HepG2 (cell line): ENCODE measurements at regions not wholly inside any gene's neighbourhood (a gene's known extent, or its start where the extent isn't known, plus 50 kb on each side); places are given as distances from the start of the nearest gene placed in this dataset.

ENCODE experiments used
- ATAC-seq: fragments of 200-7000 bp; cut with Tn5 transposase; 3 replicates; pipeline ENCODE4 v1.9.1; 2020; ENCODE audit warnings: mild to moderate bottlenecking, moderate library complexity
- BruUV-seq: library from RNA; stranded (reverse); fragments of 400-500 nt; replicated peaks from 2 replicates; lab custom pipeline; 2021; lab: Mats Ljungman, UMichigan
- CTCF ChIA-PET: fragments of 300-600 bp; formaldehyde crosslinking; extraction: SDS; loops from one replicate; lab custom pipeline; 2021; ENCODE audit warnings: low total read pairs, inconsistent platforms, low intra/inter-chr PET ratio; lab: Yijun Ruan, JAX
- POLR2A ChIA-PET: fragments of 350-600 bp; sonication (Branson Sonifier 250); formaldehyde crosslinking; loops from one replicate; lab custom pipeline; 2020; ENCODE audit warnings: antibody characterized with exemption, inconsistent platforms; lab: Yijun Ruan, JAX
- DNase-seq: peaks from one replicate; pipeline ENCODE4 v3.0.0-alpha.2; 2015; ENCODE audit warnings: low spot score
- FAIRE-seq: peaks from 3 replicates; lab custom pipeline; 2011; peaks lifted over from hg19 to GRCh38; lab: Jason Lieb, UNC
- H2AFZ ChIP-seq: one replicate; pipeline ENCODE4 v1.6.1; 2011; ENCODE audit warnings: low read length, inconsistent platforms
- H3K27ac ChIP-seq: fragments of 300-600 bp; 3 replicates; pipeline ENCODE4 v1.8.0; 2011; ENCODE audit warnings: mixed run types, mild to moderate bottlenecking, mixed read lengths, low read length, inconsistent platforms; ENCODE audit not compliant: insufficient read depth; ENCODE audit errors: extremely low read length
- H3K27me3 ChIP-seq, 2 experiments: fragments of 200-600 bp in 1 of 2; 2 replicates in 1 of 2; 3 replicates in 1 of 2; pipeline versions ENCODE4 v1.6.0 to v1.8.0; 2011; ENCODE audit warnings: low read length in 2 of 2, mild to moderate bottlenecking in 2 of 2, moderate library complexity in 2 of 2, inconsistent platforms in 1 of 2; ENCODE audit not compliant: insufficient read depth in 2 of 2, control insufficient read depth in 1 of 2
- H3K36me3 ChIP-seq, 2 experiments: fragments of 200-600 bp in 1 of 2; replicated peaks in 1 of 2; 2 replicates in 1 of 2; 3 replicates in 1 of 2; pipeline versions ENCODE4 v1.5.1 to v1.8.0; 2011; ENCODE audit warnings: low read length in 2 of 2, inconsistent platforms in 1 of 2; ENCODE audit not compliant: insufficient read depth in 2 of 2, control insufficient read depth in 1 of 2
- H3K4me1 ChIP-seq: 2 replicates; pipeline ENCODE4 v1.5.1; 2012; ENCODE audit warnings: low read length, inconsistent platforms; ENCODE audit not compliant: insufficient read depth
- H3K4me2 ChIP-seq: 2 replicates; pipeline ENCODE4 v1.6.0; 2011; ENCODE audit warnings: low read depth, low read length, inconsistent platforms
- H3K4me3 ChIP-seq, 3 experiments: fragments of 200-600 bp in 1 of 3; sonication (generic), shearing (Covaris generic) in 1 of 3; replicated peaks in 1 of 3; 2 replicates each; pipeline ENCODE4 v1.5.1; 2011 to 2016; ENCODE audit warnings: low read length in 3 of 3, inconsistent platforms in 2 of 3, low read depth in 2 of 3, mild to moderate bottlenecking in 2 of 3, control low read depth in 1 of 3, mixed read lengths in 1 of 3; ENCODE audit not compliant: insufficient read depth in 1 of 3
- H3K79me2 ChIP-seq: one replicate; pipeline ENCODE4 v1.6.1; 2011; ENCODE audit warnings: low read length, inconsistent platforms; ENCODE audit not compliant: insufficient read depth
- H3K9ac ChIP-seq: 2 replicates; pipeline ENCODE4 v1.6.0; 2011; ENCODE audit warnings: mild to moderate bottlenecking, low read depth, low read length, inconsistent platforms; ENCODE audit not compliant: insufficient read depth
- H3K9me3 ChIP-seq: 2 replicates; pipeline ENCODE4 v1.5.1; 2012; ENCODE audit warnings: mild to moderate bottlenecking, low read length
- H4K20me1 ChIP-seq: 2 replicates; pipeline ENCODE4 v1.6.0; 2011; ENCODE audit warnings: inconsistent platforms, mild to moderate bottlenecking, low read length, moderate library complexity; ENCODE audit not compliant: insufficient read depth
- ERF ChIP-seq: IDR thresholded peaks from 2 replicates; pipeline ENCODE4 v1.6.1; 2018; ENCODE audit warnings: missing biosample characterization, missing genetic modification reagents
- NPAS2 ChIP-seq: sonication (generic); formaldehyde crosslinking; IDR thresholded peaks from 2 replicates; pipeline ENCODE4 v1.8.0; 2022; ENCODE audit warnings: mild to moderate bottlenecking, missing genetic modification reagents, borderline replicate concordance
- POLR2G ChIP-seq: fragments of 200-400 bp; formaldehyde crosslinking; IDR thresholded peaks from 2 replicates; pipeline ENCODE4 v1.6.1; 2018; ENCODE audit warnings: mild to moderate bottlenecking, low read depth, low read length, moderate library complexity
- ZNF124 ChIP-seq: sonication (generic); formaldehyde crosslinking; IDR thresholded peaks from 2 replicates; pipeline ENCODE4 v1.4.0; 2020; ENCODE audit warnings: missing genetic modification reagents
- ZNF383 ChIP-seq: sonication (generic); formaldehyde crosslinking; IDR thresholded peaks from 2 replicates; pipeline ENCODE4 v1.4.0; 2020; ENCODE audit warnings: missing genetic modification reagents, mild to moderate bottlenecking, borderline replicate concordance
- ZNF501 ChIP-seq: sonication (generic); formaldehyde crosslinking; IDR thresholded peaks from 2 replicates; pipeline ENCODE4 v1.5.1; 2020; ENCODE audit warnings: mild to moderate bottlenecking, moderate library complexity, missing genetic modification reagents
- ZNF556 ChIP-seq: sonication (generic); formaldehyde crosslinking; IDR thresholded peaks from 2 replicates; pipeline ENCODE4 v1.4.0; 2020; ENCODE audit warnings: mild to moderate bottlenecking, missing genetic modification reagents, borderline replicate concordance
- ZNF788 ChIP-seq: sonication (generic); formaldehyde crosslinking; IDR thresholded peaks from 2 replicates; pipeline ENCODE4 v1.5.0; 2020; ENCODE audit warnings: mild to moderate bottlenecking, missing genetic modification reagents, borderline replicate concordance
- WGBS: methylation state at CpG from one replicate; pipeline ENCODE4 v1.1.6; 2017; ENCODE audit warnings: low lambda C conversion rate; 5-methylcytosine and 5-hydroxymethylcytosine counted together
- in situ Hi-C: cut with HindIII; loops from 2 replicates; pipeline ENCODE4 v1.10.0; 2017; ENCODE audit warnings: low pct_unique_long_range_greater_than_20kb; ENCODE audit not compliant: extremely low pct_ligation_motif_present
- intact Hi-C: fragments of 100-400 bp; cut with micrococcal nuclease; formaldehyde crosslinking; loops from one replicate; pipeline ENCODE4 v1.10.0; 2022; ENCODE audit not compliant: unreplicated experiment
- TF ChIP-seq, protein P1 (sequence below): sonication (generic); formaldehyde crosslinking; IDR thresholded peaks from 2 replicates; pipeline ENCODE4 v1.8.0; 2022; ENCODE audit warnings: missing genetic modification reagents, mild to moderate bottlenecking, borderline replicate concordance
- TF ChIP-seq, protein P2 (sequence below), 2 experiments: sonication (generic) in 1 of 2; formaldehyde crosslinking in 1 of 2; IDR thresholded peaks; 2 replicates each; pipeline versions ENCODE4 v1.6.1 to v1.9.0; 2014 to 2022; ENCODE audit warnings: antibody characterized with exemption in 1 of 2, borderline replicate concordance in 1 of 2, inconsistent platforms in 1 of 2, low read depth in 1 of 2, missing genetic modification reagents in 1 of 2

DNA sequence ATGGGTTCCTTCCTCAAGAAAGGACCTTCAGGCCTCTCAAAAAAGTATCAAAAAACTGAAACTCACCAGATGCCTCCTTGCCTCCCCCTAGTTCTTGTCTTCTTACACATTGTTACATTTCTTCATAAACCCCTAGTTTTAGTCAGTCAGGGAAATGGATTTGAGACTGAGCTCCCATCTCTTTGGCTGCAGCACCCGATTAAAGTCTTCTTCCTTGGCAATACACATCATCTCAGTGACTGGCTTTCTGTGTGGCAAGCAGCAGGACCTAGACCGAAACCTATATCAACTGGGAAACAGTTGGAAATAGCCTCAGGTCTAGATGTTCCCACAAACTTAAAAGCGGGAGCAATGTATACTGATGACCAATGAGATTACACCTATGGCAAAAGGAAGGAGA, 512.2 kb upstream of the PKDCC start:
- no peaks in the 10 kb centered on the region for H3K79me2 ChIP-seq
- intact Hi-C loops (no loop called here), in situ Hi-C loops (no loop called here)
- no peak overlapping the region for H3K4me3 ChIP-seq
- H3K9me3 ChIP-seq, result peaks cover 14% of the 10 kb centered on the region
- H3K27me3 ChIP-seq, result no peaks in the 10 kb centered on the region
- no peak overlapping the region for H3K27ac ChIP-seq
- H3K4me2 ChIP-seq, result no peak overlapping the region
- ATAC-seq (no peak), FAIRE-seq (no peak), DNase-seq (no peak)
- ChIA-PET CTCF (no interaction called here), POLR2A (no interaction called here)
- H3K4me1 ChIP-seq, result no peaks in the 10 kb centered on the region
- no peak overlapping the region for H3K9ac ChIP-seq
- BruUV-seq, result no TSS peak
- H3K36me3 ChIP-seq, result no peaks in the 10 kb centered on the region
- no peaks in the 10 kb centered on the region for H4K20me1 ChIP-seq
- TF ChIP-seq, protein P1, sequence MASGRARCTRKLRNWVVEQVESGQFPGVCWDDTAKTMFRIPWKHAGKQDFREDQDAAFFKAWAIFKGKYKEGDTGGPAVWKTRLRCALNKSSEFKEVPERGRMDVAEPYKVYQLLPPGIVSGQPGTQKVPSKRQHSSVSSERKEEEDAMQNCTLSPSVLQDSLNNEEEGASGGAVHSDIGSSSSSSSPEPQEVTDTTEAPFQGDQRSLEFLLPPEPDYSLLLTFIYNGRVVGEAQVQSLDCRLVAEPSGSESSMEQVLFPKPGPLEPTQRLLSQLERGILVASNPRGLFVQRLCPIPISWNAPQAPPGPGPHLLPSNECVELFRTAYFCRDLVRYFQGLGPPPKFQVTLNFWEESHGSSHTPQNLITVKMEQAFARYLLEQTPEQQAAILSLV (CRISPR knock-in tag), result no peak
- TF ChIP-seq ZNF124, result peak; percentile 98
- H2AFZ ChIP-seq, result no peak overlapping the region
- WGBS, result 4% methylated on average over 3 of the region's 3 CpGs

DNA sequence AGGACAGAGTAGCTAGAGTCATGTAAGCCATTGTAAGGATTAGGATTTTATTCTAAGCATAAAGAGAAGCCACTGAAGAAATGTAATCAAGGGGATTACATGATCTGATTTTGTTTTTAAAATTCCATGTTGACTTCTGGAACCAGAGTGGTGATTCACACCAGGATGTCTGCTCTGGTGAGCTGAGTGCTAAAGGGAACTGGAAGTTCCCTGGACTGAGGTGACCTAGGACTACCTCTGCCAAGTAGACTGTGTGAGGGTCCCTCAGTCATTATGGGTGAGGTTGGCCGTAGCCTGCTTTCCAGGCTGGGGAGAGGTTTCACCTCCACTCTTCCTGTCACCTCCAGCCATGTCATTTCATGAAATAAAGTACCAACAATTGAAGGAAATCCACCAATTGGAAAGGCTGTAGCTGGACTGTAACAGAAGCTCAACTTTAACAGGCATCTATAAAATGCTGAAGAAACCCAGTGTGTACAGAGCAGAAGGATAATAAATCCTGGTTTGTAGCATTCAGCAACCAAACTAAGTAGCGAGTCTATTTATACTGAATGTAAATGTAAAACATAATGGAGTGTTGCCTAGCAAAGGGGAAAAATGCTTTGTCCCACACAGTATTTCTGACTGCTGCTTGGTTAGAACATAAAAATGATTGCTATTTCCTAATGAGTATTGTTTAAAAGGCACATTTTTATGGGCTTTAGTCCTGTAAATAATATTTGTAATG, 507.4 kb upstream of the PKDCC start:
- CTCF ChIA-PET, result no interaction called here
- intact Hi-C loops (no loop called here), in situ Hi-C loops (no loop called here)
- ATAC-seq (no peak), FAIRE-seq (no peak), DNase-seq (no peak)
- BruUV-seq, result no TSS peak
- Histone ChIP-seq H3K79me2 (no peaks in the 10 kb centered on the region), H3K4me1 (no peaks in the 10 kb centered on the region), H3K27ac (no peak overlapping the region), H2AFZ (no peak overlapping the region), H4K20me1 (no peaks in the 10 kb centered on the region), H3K4me2 (no peak overlapping the region), H3K9ac (no peak overlapping the region), H3K4me3 (no peak overlapping the region), H3K9me3 (peaks cover 9% of the 10 kb centered on the region), H3K27me3 (peaks cover 0 to 4% of the 10 kb centered on the region in 2 experiments; a peak in 1 of 5 replicates), H3K36me3 (no peaks in the 10 kb centered on the region)
- WGBS, result 4% methylated on average over 2 of the region's 2 CpGs
- POLR2A ChIA-PET, result no interaction called here
- TF ChIP-seq ZNF501 (CRISPR knock-in tag) (no peak), ZNF556 (CRISPR knock-in tag) (no peak), ZNF383 (CRISPR knock-in tag) (no peak), NPAS2 (CRISPR knock-in tag) (no peak), POLR2G (no peak), ERF (CRISPR knock-in tag) (no peak), ZNF788 (CRISPR knock-in tag) (no peak)
- TF ChIP-seq, protein P2, sequence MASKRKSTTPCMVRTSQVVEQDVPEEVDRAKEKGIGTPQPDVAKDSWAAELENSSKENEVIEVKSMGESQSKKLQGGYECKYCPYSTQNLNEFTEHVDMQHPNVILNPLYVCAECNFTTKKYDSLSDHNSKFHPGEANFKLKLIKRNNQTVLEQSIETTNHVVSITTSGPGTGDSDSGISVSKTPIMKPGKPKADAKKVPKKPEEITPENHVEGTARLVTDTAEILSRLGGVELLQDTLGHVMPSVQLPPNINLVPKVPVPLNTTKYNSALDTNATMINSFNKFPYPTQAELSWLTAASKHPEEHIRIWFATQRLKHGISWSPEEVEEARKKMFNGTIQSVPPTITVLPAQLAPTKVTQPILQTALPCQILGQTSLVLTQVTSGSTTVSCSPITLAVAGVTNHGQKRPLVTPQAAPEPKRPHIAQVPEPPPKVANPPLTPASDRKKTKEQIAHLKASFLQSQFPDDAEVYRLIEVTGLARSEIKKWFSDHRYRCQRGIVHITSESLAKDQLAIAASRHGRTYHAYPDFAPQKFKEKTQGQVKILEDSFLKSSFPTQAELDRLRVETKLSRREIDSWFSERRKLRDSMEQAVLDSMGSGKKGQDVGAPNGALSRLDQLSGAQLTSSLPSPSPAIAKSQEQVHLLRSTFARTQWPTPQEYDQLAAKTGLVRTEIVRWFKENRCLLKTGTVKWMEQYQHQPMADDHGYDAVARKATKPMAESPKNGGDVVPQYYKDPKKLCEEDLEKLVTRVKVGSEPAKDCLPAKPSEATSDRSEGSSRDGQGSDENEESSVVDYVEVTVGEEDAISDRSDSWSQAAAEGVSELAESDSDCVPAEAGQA (IDR thresholded peaks at IDR 0.05; ENCODE audit: low read depth), result no peak
- TF ChIP-seq, protein P2 (CRISPR knock-in tag; IDR thresholded peaks at IDR 0.05; ENCODE audit: borderline replicate concordance), result no peak
